ENCODE measurements at regions not wholly inside any gene's neighbourhood (a gene's known extent, or its start where the extent isn't known, plus 50 kb on each side); places are given as distances from the start of the nearest gene placed in this dataset.

DNA sequence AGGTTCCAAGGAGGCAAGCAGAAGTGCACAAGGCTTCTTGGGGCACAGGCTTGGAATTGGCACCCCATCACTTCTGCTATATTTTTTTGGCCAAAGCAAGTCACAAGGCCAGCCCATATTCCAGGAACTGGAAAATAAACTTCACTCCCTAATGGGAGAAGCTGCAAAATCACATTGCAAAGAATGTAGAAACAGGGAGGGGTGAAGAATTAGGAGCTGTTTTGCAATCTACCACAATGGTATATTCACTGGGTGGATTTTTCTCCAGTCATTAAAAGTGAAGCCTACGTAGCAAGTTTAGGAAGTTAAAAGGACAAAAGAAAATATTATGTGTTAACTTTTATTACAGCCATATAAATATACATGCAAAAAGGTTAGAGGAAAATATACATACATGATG lies 464.8 kb downstream of the COG6 start:
- no peaks in the 10 kb centered on the region for H3K36me3 ChIP-seq (ENCODE audit: insufficient read depth, low read length)
- H3K27ac ChIP-seq (ENCODE audit: low read depth, low read length): no peak overlapping the region
- DNase-seq: no peak
- no peaks in the 10 kb centered on the region for H3K9me3 ChIP-seq (ENCODE audit: low read length)
- Mint-ChIP-seq H3K27ac (no peak overlapping the region), H3K4me1 (peaks cover 9 to 19% (median 16%) of the 10 kb centered on the region in 3 donors), H3K27me3 (no peaks in the 10 kb centered on the region), H3K4me3 (no peak overlapping the region), H3K36me3 (no peaks in the 10 kb centered on the region), H3K9me3 (peaks cover 0 to 4% (median 2%) of the 10 kb centered on the region in 5 donors)
- no peak overlapping the region for H3K4me3 ChIP-seq (ENCODE audit: low read length)
- ChIA-PET POLR2A (no interaction called here), CTCF (no interaction called here)
- H3K4me1 ChIP-seq (ENCODE audit: insufficient read depth, low read length): peaks cover 5% of the 10 kb centered on the region
- no peaks in the 10 kb centered on the region for H3K27me3 ChIP-seq (ENCODE audit: insufficient read depth, low read length, poor library complexity, severe bottlenecking)

DNA sequence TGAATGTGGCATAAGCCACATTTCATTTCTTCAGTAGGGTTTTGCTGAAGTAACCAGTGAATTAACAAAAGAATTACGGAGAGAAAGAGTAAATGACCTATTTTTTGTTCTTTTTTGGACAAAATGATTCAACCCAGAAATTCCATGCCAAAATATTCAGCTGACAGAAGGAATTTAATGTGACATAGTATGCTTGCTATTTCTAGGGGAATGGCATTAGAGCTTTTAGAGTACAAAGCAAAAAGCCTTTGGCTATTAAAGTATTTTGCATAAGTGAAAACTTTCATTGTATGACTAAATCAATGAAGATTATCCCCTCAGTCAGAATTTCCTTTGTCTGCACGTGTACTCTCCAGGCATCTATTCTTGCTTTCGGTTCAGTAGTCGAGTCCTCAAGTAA lies 465.3 kb downstream of the COG6 start:
- H3K4me3 Mint-ChIP-seq: no peak overlapping the region
- H3K27ac Mint-ChIP-seq: no peak overlapping the region
- no peaks in the 10 kb centered on the region for H3K36me3 Mint-ChIP-seq
- H3K4me1 ChIP-seq (ENCODE audit: insufficient read depth, low read length): peaks cover 2% of the 10 kb centered on the region
- peaks cover 7 to 16% (median 13%) of the 10 kb centered on the region in 3 donors for H3K4me1 Mint-ChIP-seq
- H3K9me3 ChIP-seq (ENCODE audit: low read length): no peaks in the 10 kb centered on the region
- POLR2A ChIA-PET: no interaction called here
- H3K27me3 ChIP-seq (ENCODE audit: insufficient read depth, low read length, poor library complexity, severe bottlenecking): no peaks in the 10 kb centered on the region
- peaks cover 0 to 4% (median 2%) of the 10 kb centered on the region in 5 donors for H3K9me3 Mint-ChIP-seq
- CTCF ChIA-PET: no interaction called here
- no peak overlapping the region for H3K4me3 ChIP-seq (ENCODE audit: low read length)
- no peaks in the 10 kb centered on the region for H3K27me3 Mint-ChIP-seq
- H3K36me3 ChIP-seq (ENCODE audit: insufficient read depth, low read length): no peaks in the 10 kb centered on the region
- no peak overlapping the region for H3K27ac ChIP-seq (ENCODE audit: low read depth, low read length)
- DNase-seq: no peak

DNA sequence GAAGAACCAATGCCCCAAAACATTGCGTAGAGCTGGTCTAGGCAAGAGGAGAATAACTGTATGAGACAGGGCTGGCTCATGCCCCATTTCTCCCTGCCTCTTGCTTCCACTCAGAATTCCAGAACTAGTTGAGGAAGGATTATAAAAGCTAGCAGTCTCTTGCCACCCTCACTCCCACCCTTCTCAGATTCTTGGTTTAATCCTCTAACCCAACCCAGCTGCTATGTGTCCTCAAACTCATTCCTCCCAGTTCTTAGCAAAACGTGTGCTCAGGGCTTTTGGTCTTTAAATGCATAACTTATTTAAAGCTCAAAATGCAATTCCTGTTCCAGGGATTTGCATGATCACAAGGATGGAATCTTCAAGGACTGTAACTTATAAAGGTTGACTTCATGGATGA lies 466.3 kb downstream of the COG6 start:
- Mint-ChIP-seq H3K36me3 (no peaks in the 10 kb centered on the region), H3K27ac (peak overlapping the region in 1 of 8 donors; percentile 48), H3K4me1 (peaks cover 5 to 13% (median 10%) of the 10 kb centered on the region in 3 donors), H3K9me3 (peaks cover 0 to 4% (median 2%) of the 10 kb centered on the region in 5 donors), H3K4me3 (no peak overlapping the region), H3K27me3 (no peaks in the 10 kb centered on the region)
- Histone ChIP-seq H3K27me3 (ENCODE audit: insufficient read depth, low read length, poor library complexity, severe bottlenecking) (no peaks in the 10 kb centered on the region), H3K4me3 (ENCODE audit: low read length) (no peak overlapping the region), H3K4me1 (ENCODE audit: insufficient read depth, low read length) (peaks cover 6% of the 10 kb centered on the region), H3K9me3 (ENCODE audit: low read length) (no peaks in the 10 kb centered on the region), H3K36me3 (ENCODE audit: insufficient read depth, low read length) (no peaks in the 10 kb centered on the region), H3K27ac (ENCODE audit: low read depth, low read length) (no peak overlapping the region)
- POLR2A ChIA-PET: no interaction called here
- DNase-seq: no peak
- CTCF ChIA-PET: interaction anchor here (1.0 kb wide), 1 partner anchor 13 kb away, joined by 3 read pairs; no protein-coding TSS in a partner anchor

DNA sequence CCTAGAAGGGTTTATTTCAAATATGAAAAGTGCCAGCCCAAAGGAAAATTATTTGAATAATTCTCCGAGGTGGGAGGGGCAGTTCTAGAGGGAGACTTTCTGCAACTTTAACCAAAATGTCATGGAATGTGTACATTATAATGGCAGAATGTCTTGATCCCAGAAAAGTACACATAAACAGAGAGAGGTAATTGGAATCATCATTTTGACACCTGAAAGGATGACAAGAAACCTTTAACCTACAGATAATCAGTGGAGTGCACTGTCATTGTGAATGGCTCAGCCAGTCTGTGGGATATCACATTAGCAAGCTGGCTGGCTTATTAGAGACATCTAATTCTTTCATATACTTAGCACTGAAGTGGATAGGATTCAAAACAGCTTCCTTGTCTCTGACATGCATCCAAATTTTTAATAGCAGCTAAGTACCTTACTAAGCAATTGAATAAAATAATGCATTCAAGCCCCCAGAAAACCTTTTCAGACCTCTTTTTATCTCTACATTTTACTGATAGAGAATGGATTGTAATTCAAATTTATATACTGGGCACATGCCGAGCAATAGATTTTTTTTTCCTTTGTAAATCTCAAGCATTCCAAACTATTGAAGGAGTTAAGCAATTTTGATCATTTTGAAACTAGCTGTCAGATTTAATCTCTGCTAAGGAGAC lies 468.6 kb downstream of the COG6 start:
- H3K27ac Mint-ChIP-seq: no peak overlapping the region
- H3K9me3 Mint-ChIP-seq: peaks cover 0 to 5% (median 2%) of the 10 kb centered on the region in 5 donors
- no peak overlapping the region for H3K4me3 Mint-ChIP-seq
- no peaks in the 10 kb centered on the region for H3K27me3 Mint-ChIP-seq
- Histone ChIP-seq H3K27ac (ENCODE audit: low read depth, low read length) (no peak overlapping the region), H3K36me3 (ENCODE audit: insufficient read depth, low read length) (no peaks in the 10 kb centered on the region), H3K9me3 (ENCODE audit: low read length) (no peaks in the 10 kb centered on the region), H3K4me3 (ENCODE audit: low read length) (no peak overlapping the region), H3K27me3 (ENCODE audit: insufficient read depth, low read length, poor library complexity, severe bottlenecking) (no peaks in the 10 kb centered on the region), H3K4me1 (ENCODE audit: insufficient read depth, low read length) (peaks cover 15% of the 10 kb centered on the region)
- peaks cover 19 to 32% (median 30%) of the 10 kb centered on the region in 3 donors for H3K4me1 Mint-ChIP-seq
- DNase-seq: no peak
- ChIA-PET CTCF (no interaction called here), POLR2A (interaction anchor here (0.6 kb wide), 1 partner anchor 9 kb away, joined by 7 read pairs; no protein-coding TSS in a partner anchor)
- no peaks in the 10 kb centered on the region for H3K36me3 Mint-ChIP-seq

- no peaks in the 10 kb centered on the region for H3K9me3 ChIP-seq (ENCODE audit: low read length)
- peaks cover 15% of the 10 kb centered on the region for H3K4me1 ChIP-seq (ENCODE audit: insufficient read depth, low read length)
- Mint-ChIP-seq H3K9me3 (peaks cover 0 to 10% (median 2%) of the 10 kb centered on the region in 5 donors), H3K36me3 (no peaks in the 10 kb centered on the region), H3K4me1 (peaks cover 20 to 34% (median 31%) of the 10 kb centered on the region in 3 donors), H3K4me3 (no peak overlapping the region), H3K27ac (no peak overlapping the region), H3K27me3 (no peaks in the 10 kb centered on the region)
- DNase-seq: no peak
- no peak overlapping the region for H3K4me3 ChIP-seq (ENCODE audit: low read length)
- no peak overlapping the region for H3K27ac ChIP-seq (ENCODE audit: low read depth, low read length)
- H3K36me3 ChIP-seq (ENCODE audit: insufficient read depth, low read length): no peaks in the 10 kb centered on the region
- CTCF ChIA-PET: no interaction called here
- no peaks in the 10 kb centered on the region for H3K27me3 ChIP-seq (ENCODE audit: insufficient read depth, low read length, poor library complexity, severe bottlenecking)
- POLR2A ChIA-PET: interaction anchor here (0.6 kb wide), 1 partner anchor 9 kb away, joined by 7 read pairs; no protein-coding TSS in a partner anchor
Observed at GRCh38 chr13:40124633-40125015, 469.2 kb downstream of the COG6 start.

DNA sequence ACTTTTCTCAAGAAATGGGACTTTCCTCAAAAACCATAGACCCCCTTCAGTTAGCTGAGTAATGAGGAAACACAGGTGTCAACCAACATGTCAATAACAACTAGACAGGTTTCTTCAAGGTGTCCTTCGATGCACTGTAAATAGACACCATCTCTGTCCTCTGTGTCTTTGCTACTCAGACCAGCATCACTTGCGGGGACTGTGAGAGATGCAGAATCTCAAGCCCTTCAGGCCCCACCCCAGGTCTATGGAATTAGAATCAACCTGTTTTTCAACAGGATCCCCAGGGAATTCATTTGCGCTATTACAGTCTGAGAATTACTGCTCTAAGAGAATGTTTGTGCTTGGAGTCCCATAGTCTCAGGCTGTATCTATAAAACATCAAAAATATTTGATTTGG lies 469.9 kb downstream of the COG6 start:
- Histone ChIP-seq H3K27ac (ENCODE audit: low read depth, low read length) (no peak overlapping the region), H3K9me3 (ENCODE audit: low read length) (no peaks in the 10 kb centered on the region), H3K27me3 (ENCODE audit: insufficient read depth, low read length, poor library complexity, severe bottlenecking) (no peaks in the 10 kb centered on the region), H3K36me3 (ENCODE audit: insufficient read depth, low read length) (no peaks in the 10 kb centered on the region), H3K4me3 (ENCODE audit: low read length) (no peak overlapping the region), H3K4me1 (ENCODE audit: insufficient read depth, low read length) (peaks cover 15% of the 10 kb centered on the region)
- peaks cover 0 to 5% (median 0%) of the 10 kb centered on the region in 3 donors for H3K36me3 Mint-ChIP-seq
- CTCF ChIA-PET: interaction anchor here (0.8 kb wide), 1 partner anchor 263 kb away, joined by 3 read pairs; no protein-coding TSS in a partner anchor
- H3K27me3 Mint-ChIP-seq: no peaks in the 10 kb centered on the region
- peaks cover 0 to 6% (median 0%) of the 10 kb centered on the region in 5 donors for H3K9me3 Mint-ChIP-seq
- POLR2A ChIA-PET: no interaction called here
- H3K4me1 Mint-ChIP-seq: peaks cover 20 to 34% (median 31%) of the 10 kb centered on the region in 3 donors
- no peak overlapping the region for H3K27ac Mint-ChIP-seq
- DNase-seq: no peak
- H3K4me3 Mint-ChIP-seq: no peak overlapping the region

DNA sequence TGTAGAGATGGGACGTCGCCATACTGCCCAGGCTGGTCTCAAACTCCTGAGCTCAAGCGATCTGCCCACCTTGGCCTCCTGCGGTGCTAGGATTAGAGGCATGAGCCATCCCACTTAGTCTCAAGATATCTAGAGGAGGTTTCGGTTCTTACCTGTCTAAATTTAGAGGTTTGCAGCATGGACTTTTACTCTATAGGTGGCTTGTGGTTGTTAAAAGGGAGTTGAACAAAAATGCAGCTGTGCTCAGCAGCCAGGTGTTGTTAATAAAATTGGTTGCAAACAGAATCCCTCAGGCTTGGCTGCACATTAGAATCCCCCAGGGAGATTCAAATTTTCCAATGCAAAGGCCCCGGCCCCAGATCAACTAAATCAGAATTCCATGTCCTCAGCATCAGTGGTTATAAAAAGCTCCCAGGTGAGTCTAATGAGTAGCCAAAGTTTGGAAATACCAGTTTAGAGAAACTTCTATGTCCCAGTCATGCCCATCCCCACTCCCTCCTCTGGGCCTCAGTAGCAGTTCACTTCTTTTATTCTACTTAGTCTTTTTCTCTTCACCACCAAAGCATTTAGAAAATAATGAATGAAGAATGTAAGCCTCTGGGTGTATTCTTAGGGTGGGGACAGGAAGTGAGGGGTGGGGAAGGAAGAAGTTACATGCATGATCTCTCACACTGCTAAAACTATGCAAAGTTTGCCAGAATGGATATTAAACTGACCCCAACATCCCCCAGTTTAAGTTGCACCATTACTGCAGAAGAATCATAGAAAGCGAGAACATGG lies 471.0 kb downstream of the COG6 start:
- Mint-ChIP-seq H3K4me3 (no peak overlapping the region), H3K36me3 (peaks cover 0 to 5% (median 0%) of the 10 kb centered on the region in 3 donors), H3K4me1 (peaks cover 20 to 34% (median 31%) of the 10 kb centered on the region in 3 donors), H3K27me3 (no peaks in the 10 kb centered on the region), H3K27ac (no peak overlapping the region), H3K9me3 (peaks cover 0 to 6% (median 0%) of the 10 kb centered on the region in 5 donors)
- no peaks in the 10 kb centered on the region for H3K27me3 ChIP-seq (ENCODE audit: insufficient read depth, low read length, poor library complexity, severe bottlenecking)
- no peak for DNase-seq
- no peak overlapping the region for H3K27ac ChIP-seq (ENCODE audit: low read depth, low read length)
- no peak overlapping the region for H3K4me3 ChIP-seq (ENCODE audit: low read length)
- peaks cover 15% of the 10 kb centered on the region for H3K4me1 ChIP-seq (ENCODE audit: insufficient read depth, low read length)
- H3K36me3 ChIP-seq (ENCODE audit: insufficient read depth, low read length): no peaks in the 10 kb centered on the region
- POLR2A ChIA-PET: no interaction called here
- H3K9me3 ChIP-seq (ENCODE audit: low read length): no peaks in the 10 kb centered on the region
- CTCF ChIA-PET: no interaction called here

DNA sequence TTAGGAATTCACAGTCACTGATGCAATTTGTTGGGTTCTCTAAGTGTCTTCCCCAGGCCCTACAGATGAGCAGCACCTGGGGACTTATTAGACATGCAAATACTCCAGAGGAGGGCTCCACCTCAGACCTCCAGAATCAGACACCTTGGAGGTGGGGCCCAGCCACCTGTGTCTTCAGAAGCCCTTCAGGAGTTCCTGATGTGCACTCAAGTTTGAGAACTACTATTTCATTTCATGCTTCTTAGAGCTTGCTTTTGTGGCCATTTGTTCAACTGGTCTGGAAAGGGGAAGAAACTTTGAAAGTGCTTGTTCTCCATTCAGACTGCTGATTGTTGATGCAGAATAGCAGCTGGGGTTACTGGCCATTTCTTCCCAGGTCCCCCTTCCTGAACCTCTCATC lies 472.0 kb downstream of the COG6 start:
- no peak overlapping the region for H3K27ac Mint-ChIP-seq
- CTCF ChIA-PET: no interaction called here

More for the DNA sequence above, 472.0 kb downstream of the COG6 start:
- H3K4me3 ChIP-seq (ENCODE audit: low read length): no peak overlapping the region
- Mint-ChIP-seq H3K36me3 (peaks cover 0 to 8% (median 0%) of the 10 kb centered on the region in 3 donors), H3K4me3 (no peak overlapping the region), H3K4me1 (peaks cover 23 to 37% (median 31%) of the 10 kb centered on the region in 3 donors), H3K27me3 (no peaks in the 10 kb centered on the region), H3K9me3 (peaks cover 0 to 6% (median 0%) of the 10 kb centered on the region in 5 donors)
- H3K4me1 ChIP-seq (ENCODE audit: insufficient read depth, low read length): peaks cover 15% of the 10 kb centered on the region
- POLR2A ChIA-PET: no interaction called here
- H3K36me3 ChIP-seq (ENCODE audit: insufficient read depth, low read length): no peaks in the 10 kb centered on the region
- no peak overlapping the region for H3K27ac ChIP-seq (ENCODE audit: low read depth, low read length)
- no peaks in the 10 kb centered on the region for H3K27me3 ChIP-seq (ENCODE audit: insufficient read depth, low read length, poor library complexity, severe bottlenecking)
- no peaks in the 10 kb centered on the region for H3K9me3 ChIP-seq (ENCODE audit: low read length)
- DNase-seq: no peak

All from CD8-positive, alpha-beta memory T cell (primary cell).